Thoracic aorta (tissue), 2 donors: ENCODE measurements at regions not wholly inside any gene's neighbourhood (a gene's known extent, or its start where the extent isn't known, plus 50 kb on each side); places are given as distances from the start of the nearest gene placed in this dataset.

ENCODE experiments used
- ATAC-seq: fragments of 150-250 bp; one replicate; pipeline ENCODE4 v1.8.0; 2017; ENCODE audit warnings: low read depth; ENCODE audit not compliant: insufficient number of reproducible peaks, low FRiP score
- DNase-seq: peaks from one replicate; pipeline ENCODE4 v3.0.0-alpha.2; 2020; ENCODE audit warnings: low spot score
- H3K27ac ChIP-seq, 2 donors: fragments of 200-600 bp; sonication (generic); 1 replicate in 1 of 2; 2 replicates in 1 of 2; pipeline ENCODE4 v1.5.1; 2016; ENCODE audit warnings: mild to moderate bottlenecking in 2 of 2, moderate library complexity in 2 of 2
- H3K27me3 ChIP-seq: fragments of 200-600 bp; sonication (generic); replicated peaks from 2 replicates; pipeline ENCODE4 v1.6.0; 2016; ENCODE audit warnings: mild to moderate bottlenecking; ENCODE audit not compliant: insufficient read depth
- H3K36me3 ChIP-seq: fragments of 200-600 bp; sonication (generic); one replicate; pipeline ENCODE4 v1.5.1; 2016
- H3K4me1 ChIP-seq, 2 donors: fragments of 200-600 bp; sonication (generic); 1 replicate in 1 of 2; 2 replicates in 1 of 2; pipeline versions ENCODE4 v1.5.1 to v1.6.0; 2016; ENCODE audit warnings: low read depth in 2 of 2, mild to moderate bottlenecking in 1 of 2; ENCODE audit not compliant: control insufficient read depth in 1 of 2
- H3K4me3 ChIP-seq: fragments of 200-600 bp; sonication (generic); 2 replicates; pipeline ENCODE4 v1.5.1; 2016; ENCODE audit warnings: mild to moderate bottlenecking
- H3K9me3 ChIP-seq: fragments of 200-600 bp; sonication (generic); 2 replicates; pipeline ENCODE4 v1.5.1; 2016
- CTCF ChIP-seq: fragments of 200-600 bp; sonication (generic); IDR thresholded peaks from one replicate; pipeline ENCODE4 v1.5.1; 2019; ENCODE audit warnings: antibody characterized with exemption

GRCh38 chr16:14365200-14365851, 264.7 kb downstream of the PARN start:
- H3K4me3 ChIP-seq, result no peak overlapping the region
- no peaks in the 10 kb centered on the region for H3K36me3 ChIP-seq
- no peaks in the 10 kb centered on the region for H3K9me3 ChIP-seq
- no peaks in the 10 kb centered on the region for H3K27me3 ChIP-seq
- no peak for ATAC-seq
- DNase-seq, result no peak
- peaks cover 0 to 3% of the 10 kb centered on the region in 2 donors for H3K4me1 ChIP-seq
- H3K27ac ChIP-seq, result no peak overlapping the region
- no peak for TF ChIP-seq CTCF

- no peak for ATAC-seq
- H3K27ac ChIP-seq, result no peak overlapping the region
- H3K4me3 ChIP-seq, result no peak overlapping the region
Measured at GRCh38 chr16:14364386-14365199, 265.5 kb downstream of the PARN start.

GRCh38 chr16:14364112-14364385, 266.0 kb downstream of the PARN start:
- no peaks in the 10 kb centered on the region for H3K36me3 ChIP-seq
- no peak overlapping the region for H3K27ac ChIP-seq
- no peak for DNase-seq
- ATAC-seq, result no peak
- H3K9me3 ChIP-seq, result no peaks in the 10 kb centered on the region
- H3K27me3 ChIP-seq, result no peaks in the 10 kb centered on the region
- peaks cover 0 to 3% of the 10 kb centered on the region in 2 donors for H3K4me1 ChIP-seq
- no peak overlapping the region for H3K4me3 ChIP-seq
- TF ChIP-seq CTCF, result no peak

More at GRCh38 chr16:14364386-14365199, 265.5 kb downstream of the PARN start:
- Histone ChIP-seq H3K4me1 (peaks cover 0 to 3% of the 10 kb centered on the region in 2 donors), H3K9me3 (no peaks in the 10 kb centered on the region), H3K27me3 (no peaks in the 10 kb centered on the region), H3K36me3 (no peaks in the 10 kb centered on the region)
- TF ChIP-seq CTCF, result no peak
- no peak for DNase-seq

GRCh38 chr16:14362774-14363371, 267.2 kb downstream of the PARN start:
- H3K4me3 ChIP-seq, result peak overlapping the region; percentile 5

More at GRCh38 chr16:14362774-14363371, 267.2 kb downstream of the PARN start:
- ATAC-seq (no peak), DNase-seq (no peak)
- no peaks in the 10 kb centered on the region for H3K27me3 ChIP-seq
- H3K36me3 ChIP-seq, result no peaks in the 10 kb centered on the region
- TF ChIP-seq CTCF, result no peak
- no peaks in the 10 kb centered on the region for H3K9me3 ChIP-seq
- peaks cover 0 to 3% of the 10 kb centered on the region in 2 donors for H3K4me1 ChIP-seq
- no peak overlapping the region for H3K27ac ChIP-seq
